SK-N-MC (cell line): ENCODE measurements at regions not wholly inside any gene's neighbourhood (a gene's known extent, or its start where the extent isn't known, plus 50 kb on each side); places are given as distances from the start of the nearest gene placed in this dataset.

ENCODE experiments used
- DNase-seq: peaks from one replicate; pipeline ENCODE4 v3.0.0-alpha.2; 2011; ENCODE audit warnings: low read depth, low spot score
- H3K27ac ChIP-seq: fragments of 200-600 bp; sonication (generic); 2 replicates; pipeline ENCODE4 v1.5.1; 2016; ENCODE audit warnings: mixed run types
- H3K36me3 ChIP-seq: fragments of 200-600 bp; sonication (generic); 2 replicates; pipeline ENCODE4 v1.6.1; 2017; ENCODE audit warnings: antibody characterized with exemption, low read length, mixed read lengths; ENCODE audit not compliant: insufficient read depth
- H3K4me3 ChIP-seq: fragments of 200-600 bp; sonication (generic); 2 replicates; pipeline ENCODE4 v1.5.1; 2016
- H3K9ac ChIP-seq: fragments of 200-600 bp; sonication (generic); 2 replicates; pipeline ENCODE4 v1.8.0; 2017; ENCODE audit warnings: mixed run types, mixed read lengths; ENCODE audit not compliant: insufficient read length
- H3K9me3 ChIP-seq: fragments of 200-600 bp; sonication (generic); 2 replicates; pipeline ENCODE4 v1.6.1; 2017; ENCODE audit warnings: low read depth, mild to moderate bottlenecking, antibody characterized with exemption, low read length, moderate library complexity, mixed read lengths
- EZH2 ChIP-seq: fragments of 200-600 bp; sonication (generic); IDR thresholded peaks from one replicate; pipeline ENCODE4 v1.6.1; 2017; ENCODE audit warnings: antibody characterized with exemption
- FOXP2 ChIP-seq: optimal IDR thresholded peaks from 2 replicates; pipeline ENCODE3; 2011; ENCODE audit warnings: mild to moderate bottlenecking, moderate library complexity; ENCODE audit not compliant: insufficient read depth; ENCODE audit errors: extremely low read length, control extremely low read depth
- POLR2AphosphoS5 ChIP-seq: IDR thresholded peaks from 2 replicates; pipeline ENCODE4 v1.6.1; 2012; ENCODE audit warnings: mild to moderate bottlenecking, low read depth, low read length, borderline replicate concordance

- H3K27ac ChIP-seq: no peak overlapping the region
- no peak for TF ChIP-seq EZH2
- TF ChIP-seq FOXP2: no peak
- no peak for TF ChIP-seq POLR2AphosphoS5
- no peaks in the 10 kb centered on the region for H3K36me3 ChIP-seq
- no peak for DNase-seq
- no peaks in the 10 kb centered on the region for H3K9me3 ChIP-seq
- no peak overlapping the region for H3K4me3 ChIP-seq
- no peak overlapping the region for H3K9ac ChIP-seq
Observed at GRCh38 chr14:53389202-53389601, 236.1 kb upstream of the DDHD1 start.

- H3K9me3 ChIP-seq: no peaks in the 10 kb centered on the region
- TF ChIP-seq EZH2 (no peak), POLR2AphosphoS5 (no peak), FOXP2 (no peak)
- H3K27ac ChIP-seq: no peak overlapping the region
- H3K9ac ChIP-seq: no peak overlapping the region
- H3K4me3 ChIP-seq: no peak overlapping the region
- no peak for DNase-seq
- no peaks in the 10 kb centered on the region for H3K36me3 ChIP-seq
Observed at GRCh38 chr14:53386362-53386761, 233.2 kb upstream of the DDHD1 start.

- no peak for DNase-seq
- no peak overlapping the region for H3K9ac ChIP-seq
- H3K9me3 ChIP-seq: no peaks in the 10 kb centered on the region
- no peak overlapping the region for H3K27ac ChIP-seq
- TF ChIP-seq POLR2AphosphoS5: no peak
- TF ChIP-seq EZH2: no peak
- TF ChIP-seq FOXP2: no peak
- H3K36me3 ChIP-seq: no peaks in the 10 kb centered on the region
- H3K4me3 ChIP-seq: no peak overlapping the region
Observed at GRCh38 chr14:53384536-53384935, 231.4 kb upstream of the DDHD1 start.

GRCh38 chr14:53384073-53384472 is 230.9 kb upstream of the DDHD1 start:
- no peak overlapping the region for H3K4me3 ChIP-seq
- H3K27ac ChIP-seq: no peak overlapping the region
- no peak overlapping the region for H3K9ac ChIP-seq
- no peaks in the 10 kb centered on the region for H3K36me3 ChIP-seq
- H3K9me3 ChIP-seq: no peaks in the 10 kb centered on the region
- DNase-seq: no peak
- TF ChIP-seq FOXP2 (no peak), POLR2AphosphoS5 (no peak), EZH2 (no peak)

GRCh38 chr14:53381895-53382294 is 228.8 kb upstream of the DDHD1 start:
- H3K9me3 ChIP-seq: no peaks in the 10 kb centered on the region
- TF ChIP-seq EZH2 (no peak), POLR2AphosphoS5 (no peak), FOXP2 (no peak)
- no peak overlapping the region for H3K9ac ChIP-seq
- H3K4me3 ChIP-seq: no peak overlapping the region
- H3K27ac ChIP-seq: no peak overlapping the region
- H3K36me3 ChIP-seq: no peaks in the 10 kb centered on the region
- no peak for DNase-seq

DNA sequence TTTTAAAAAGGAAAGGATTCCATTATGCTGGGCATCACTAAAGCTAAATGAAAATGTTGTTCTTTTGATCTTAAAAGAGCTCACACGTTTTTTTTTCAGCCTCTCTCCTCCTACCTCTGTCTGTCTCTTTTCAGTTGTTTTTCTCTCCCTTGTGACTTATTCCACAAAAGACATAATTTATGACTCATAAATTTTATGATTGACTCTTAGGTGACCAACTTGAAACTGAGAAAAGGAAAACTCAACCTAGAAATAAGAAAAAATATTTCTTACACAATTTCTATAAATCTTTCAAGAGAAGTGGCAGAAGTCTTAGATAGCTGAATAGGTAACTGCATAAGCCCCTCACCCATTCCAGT is 227.7 kb upstream of the DDHD1 start:
- no peak for TF ChIP-seq POLR2AphosphoS5
- no peak for TF ChIP-seq FOXP2
- TF ChIP-seq EZH2: no peak
- H3K9me3 ChIP-seq: no peaks in the 10 kb centered on the region
- no peaks in the 10 kb centered on the region for H3K36me3 ChIP-seq
- no peak overlapping the region for H3K4me3 ChIP-seq
- H3K27ac ChIP-seq: no peak overlapping the region
- no peak overlapping the region for H3K9ac ChIP-seq
- no peak for DNase-seq

DNA sequence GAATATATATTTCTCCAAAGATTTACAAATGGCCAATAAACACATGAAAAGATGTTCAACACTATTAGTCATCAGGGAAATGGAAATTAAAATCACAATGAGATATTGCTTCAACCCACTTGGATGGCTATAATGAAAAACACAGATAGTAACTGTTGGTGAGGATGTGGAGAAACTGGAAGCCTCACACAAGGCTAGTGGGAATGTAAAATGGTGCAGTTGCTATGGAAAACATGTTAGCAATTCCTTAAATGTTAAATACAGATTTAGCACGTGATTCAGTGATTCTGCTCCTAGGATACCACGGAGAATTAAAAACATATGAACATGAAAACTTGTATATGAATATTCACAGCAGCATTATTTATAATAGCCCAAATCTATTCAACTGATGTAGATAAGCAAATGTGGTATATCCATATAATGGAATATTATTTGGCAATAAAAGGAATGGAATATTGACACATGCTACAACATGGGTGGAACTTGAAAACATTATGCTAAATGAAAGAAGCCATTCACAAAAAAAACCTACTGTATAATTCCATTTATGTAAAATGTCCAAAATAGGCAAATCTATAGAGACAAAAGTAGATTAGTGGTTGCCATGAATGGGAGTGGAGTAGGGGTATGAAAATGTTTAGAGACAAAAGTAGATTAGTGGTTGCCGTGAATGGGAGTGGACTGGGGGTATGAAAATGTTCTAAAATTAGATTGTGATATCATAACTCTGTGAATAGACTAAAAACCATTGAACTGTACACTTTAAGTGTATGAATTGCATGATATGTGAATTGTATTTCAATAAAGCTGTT is 227.1 kb upstream of the DDHD1 start:
- no peak for DNase-seq
- Histone ChIP-seq H3K9ac (no peak overlapping the region), H3K9me3 (no peaks in the 10 kb centered on the region), H3K4me3 (no peak overlapping the region), H3K27ac (no peak overlapping the region), H3K36me3 (no peaks in the 10 kb centered on the region)
- TF ChIP-seq EZH2 (no peak), POLR2AphosphoS5 (no peak), FOXP2 (no peak)

DNA sequence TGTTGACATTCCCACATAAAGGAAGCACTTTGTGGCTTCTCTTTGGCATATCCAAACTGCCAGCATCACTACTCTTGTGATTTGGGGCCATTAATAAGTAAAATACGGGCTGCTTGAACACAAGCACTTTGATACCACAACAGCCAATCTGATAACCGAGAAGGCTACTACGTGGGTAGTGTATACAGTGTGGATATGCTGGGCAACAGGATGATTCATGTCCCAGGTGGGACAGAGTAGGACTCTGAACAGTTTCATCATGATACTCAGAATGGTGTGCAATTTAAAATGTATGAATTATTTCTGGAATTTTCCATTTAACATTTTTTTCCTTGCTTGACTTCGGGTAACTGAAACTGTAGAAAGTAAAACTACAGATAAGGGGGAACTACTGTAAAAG is 225.0 kb upstream of the DDHD1 start:
- TF ChIP-seq EZH2: no peak
- TF ChIP-seq FOXP2: no peak
- no peak for TF ChIP-seq POLR2AphosphoS5
- Histone ChIP-seq H3K9ac (no peak overlapping the region), H3K27ac (no peak overlapping the region), H3K9me3 (no peaks in the 10 kb centered on the region), H3K36me3 (no peaks in the 10 kb centered on the region), H3K4me3 (no peak overlapping the region)
- DNase-seq: no peak

GRCh38 chr14:53376064-53376463 is 222.9 kb upstream of the DDHD1 start:
- Histone ChIP-seq H3K9ac (no peak overlapping the region), H3K9me3 (no peaks in the 10 kb centered on the region), H3K4me3 (no peak overlapping the region), H3K27ac (no peak overlapping the region), H3K36me3 (no peaks in the 10 kb centered on the region)
- TF ChIP-seq FOXP2: no peak
- no peak for TF ChIP-seq POLR2AphosphoS5
- TF ChIP-seq EZH2: no peak
- no peak for DNase-seq
